GM19395 (cell line): ENCODE measurements at regions not wholly inside any gene's neighbourhood (a gene's known extent, or its start where the extent isn't known, plus 50 kb on each side); places are given as distances from the start of the nearest gene placed in this dataset.
A peak's percentile ranks its signal among the peaks of the same experiment; 100 is the strongest.

Experiments
- ATAC-seq: cut with Tn5 transposase; IDR thresholded peaks from one replicate; pipeline ENCODE4 v1.9.1; 2021; ENCODE audit warnings: mild to moderate bottlenecking, moderate library complexity; ENCODE audit not compliant: unreplicated experiment

DNA sequence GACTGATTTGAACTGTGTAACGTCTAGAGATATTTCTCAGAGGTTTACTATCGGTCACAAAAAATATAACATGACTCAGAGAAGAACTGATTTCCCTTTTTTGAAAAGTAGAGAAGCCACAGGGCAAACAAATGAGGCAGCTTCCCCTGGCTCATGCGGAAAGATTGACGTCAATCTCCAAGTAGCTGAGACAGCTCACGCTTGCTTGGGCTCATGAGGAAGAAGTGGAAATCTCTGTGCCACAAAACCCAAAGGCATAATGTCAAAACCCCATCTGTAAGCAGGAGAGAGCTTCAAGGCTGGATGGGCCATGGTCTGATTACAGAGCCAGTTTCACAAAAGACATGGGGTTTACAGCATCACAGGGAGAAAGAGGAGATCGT, 188.1 kb downstream of the ARL4C start:
- peak; percentile 83 for ATAC-seq

DNA sequence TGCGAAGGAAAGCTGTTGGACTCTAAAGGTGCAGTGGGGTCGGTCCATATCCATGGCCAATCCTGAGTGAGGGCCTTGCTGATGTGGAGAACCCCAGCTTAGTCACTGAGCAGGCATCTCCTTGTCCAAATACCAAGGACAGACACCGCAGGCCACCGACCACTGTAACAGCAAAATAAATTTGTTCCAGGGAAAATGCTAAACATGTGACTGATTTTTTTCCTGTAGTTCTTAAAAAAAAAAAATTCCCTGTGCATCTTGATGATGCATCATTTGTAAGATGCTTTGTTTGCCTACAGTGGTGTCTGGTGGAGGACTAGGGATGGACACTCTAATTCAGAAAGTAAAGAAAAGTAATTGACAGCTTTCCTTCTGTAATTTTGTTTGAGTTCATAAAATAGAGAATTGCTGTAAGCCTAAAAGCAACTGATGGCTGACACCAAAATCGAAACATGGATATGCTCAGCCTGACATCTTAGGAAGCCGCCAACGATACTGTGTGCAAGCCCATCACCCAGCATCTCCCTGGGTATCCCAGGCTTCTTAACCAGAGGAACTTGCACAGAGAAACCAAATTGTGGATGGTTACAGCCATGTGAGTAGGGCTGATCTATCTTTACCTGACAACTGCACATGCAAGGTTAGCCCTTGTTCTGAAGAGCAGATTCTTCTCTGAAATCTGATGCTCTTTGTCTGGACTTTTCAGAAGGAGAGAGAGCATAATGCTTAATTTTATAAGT, 188.6 kb downstream of the ARL4C start:
- ATAC-seq = no peak

DNA sequence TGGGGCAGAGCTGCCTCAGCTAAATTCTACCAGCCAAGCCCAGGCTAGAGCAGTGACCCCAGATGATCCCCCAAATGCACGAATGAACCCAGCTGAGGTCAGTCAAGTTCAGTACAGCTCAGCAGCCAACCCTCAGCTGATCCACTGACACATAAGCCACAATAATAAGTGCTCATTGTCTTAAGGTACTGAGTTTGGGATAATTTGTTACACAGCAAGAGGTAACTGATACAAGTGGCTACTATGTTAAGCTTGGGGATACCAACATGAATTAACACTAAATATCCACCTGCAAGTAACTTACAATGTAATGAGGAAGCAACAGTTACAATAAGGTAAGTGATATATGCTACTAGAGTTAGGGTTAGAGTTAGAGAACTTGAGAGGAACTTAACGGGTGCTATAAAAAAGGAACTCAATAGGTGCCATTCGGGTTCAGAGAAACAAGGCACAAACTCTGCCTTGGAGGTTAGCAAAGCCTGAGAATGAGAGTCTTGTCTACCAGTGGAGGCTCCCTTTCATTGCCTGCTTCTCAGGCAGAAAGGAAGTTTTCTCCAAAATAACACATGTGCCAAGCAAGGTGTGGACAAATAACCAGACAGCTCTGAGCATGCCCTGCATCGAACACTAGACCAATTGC, 189.4 kb downstream of the ARL4C start:
- ATAC-seq = no peak

- no peak for ATAC-seq
Observed at GRCh38 chr2:234306426-234307173, 190.3 kb downstream of the ARL4C start.

DNA sequence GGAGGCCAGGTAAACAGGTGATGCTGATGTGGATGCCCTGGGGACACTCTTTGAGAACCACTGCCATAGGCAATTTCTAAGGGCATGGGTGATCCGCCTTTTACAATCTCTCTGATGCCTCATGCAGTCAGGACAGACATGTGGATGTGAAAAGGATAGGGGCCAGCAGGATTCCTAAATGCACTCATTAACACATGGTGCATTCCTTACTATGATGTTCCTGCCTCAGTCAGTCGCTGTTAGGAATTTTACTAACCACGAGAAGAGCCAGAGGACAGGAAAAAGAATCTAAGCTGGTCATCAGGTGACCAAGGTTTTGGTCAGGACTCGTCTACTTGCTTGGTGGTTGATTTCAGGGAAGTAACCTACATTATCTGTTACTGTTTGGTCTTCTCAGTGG, 191.0 kb downstream of the ARL4C start:
- no peak for ATAC-seq

DNA sequence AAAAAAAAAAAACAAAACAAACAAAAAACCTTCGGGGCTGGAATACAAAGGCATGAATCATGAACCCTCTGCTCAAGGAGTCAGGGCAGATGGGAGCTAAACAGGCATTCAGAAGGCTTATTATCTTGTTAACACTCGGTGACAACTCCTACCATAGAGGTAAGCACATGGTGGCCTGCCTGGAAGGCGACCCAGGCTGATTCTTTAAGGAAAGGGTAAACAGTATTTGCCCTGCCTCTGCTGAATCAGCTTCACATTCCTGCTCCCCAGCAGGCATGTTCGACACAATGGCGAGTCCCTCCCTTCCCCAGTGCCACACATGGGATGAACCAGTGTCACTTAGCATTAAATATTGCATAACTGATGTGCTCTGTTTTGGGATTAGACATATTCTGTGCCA, 191.9 kb downstream of the ARL4C start:
- ATAC-seq = no peak

- ATAC-seq = no peak
Observed at GRCh38 chr2:234302664-234302991, 194.3 kb downstream of the ARL4C start.

GRCh38 chr2:234300932-234301823, 195.7 kb downstream of the ARL4C start:
- no peak for ATAC-seq

- no peak for ATAC-seq
Observed at GRCh38 chr2:234300391-234300925, 196.4 kb downstream of the ARL4C start.

GRCh38 chr2:234298918-234299317, 198.0 kb downstream of the ARL4C start:
- ATAC-seq = no peak

- no peak for ATAC-seq
Observed at GRCh38 chr2:234296991-234297390, 199.9 kb downstream of the ARL4C start.

- ATAC-seq = no peak
Observed at GRCh38 chr2:234293973-234294372, 202.9 kb downstream of the ARL4C start.

DNA sequence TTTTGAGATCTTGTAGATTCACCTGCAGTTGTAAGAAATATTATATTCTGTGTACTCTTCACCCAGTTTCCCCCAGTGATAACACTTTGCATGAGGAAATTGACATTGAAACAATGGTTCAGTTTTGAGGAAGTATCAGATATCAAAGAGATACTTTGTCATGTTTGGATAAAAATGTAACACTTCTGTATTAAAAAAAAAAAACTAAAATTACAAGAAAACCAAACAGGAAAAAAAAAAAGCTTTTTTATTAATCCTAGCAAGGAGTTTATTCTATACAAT, 204.0 kb downstream of the ARL4C start:
- ATAC-seq = no peak

DNA sequence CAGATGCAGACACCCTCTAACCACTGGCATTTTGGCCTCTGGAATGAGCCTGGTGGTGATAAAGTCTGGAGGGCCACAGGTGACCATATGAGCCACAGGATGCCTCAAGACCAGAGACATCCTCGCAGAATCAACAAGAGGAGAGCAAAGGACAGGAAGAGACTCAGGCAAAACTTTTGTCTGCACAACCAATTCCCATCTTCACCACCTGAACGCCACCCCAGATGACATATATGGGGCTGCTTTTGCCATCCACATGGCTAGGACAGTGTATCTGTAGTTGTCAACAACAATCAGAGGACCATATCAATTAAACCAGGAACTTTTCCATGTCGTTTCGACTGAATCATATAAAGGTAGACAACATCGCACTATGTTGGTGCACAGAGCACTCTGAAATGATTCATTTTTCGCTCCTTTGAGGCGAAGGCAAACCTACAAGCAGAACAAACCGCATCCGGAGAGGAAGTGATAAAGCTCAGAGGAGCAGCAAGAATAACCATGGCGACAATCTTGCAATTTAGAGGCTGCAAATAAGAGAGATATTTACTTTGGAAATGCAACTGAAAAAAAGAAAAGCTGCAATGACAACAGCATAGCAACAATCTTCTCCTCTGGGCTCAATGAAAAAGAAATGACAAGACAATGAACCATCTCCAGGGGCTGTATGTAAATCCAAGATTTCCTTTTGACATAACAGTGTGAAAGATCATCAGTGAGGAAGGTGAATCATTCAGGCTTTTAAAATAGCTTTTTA, 204.5 kb downstream of the ARL4C start:
- peak; percentile 67 for ATAC-seq

- ATAC-seq = peak; percentile 24
Observed at GRCh38 chr2:234291765-234292204, 205.1 kb downstream of the ARL4C start.

DNA sequence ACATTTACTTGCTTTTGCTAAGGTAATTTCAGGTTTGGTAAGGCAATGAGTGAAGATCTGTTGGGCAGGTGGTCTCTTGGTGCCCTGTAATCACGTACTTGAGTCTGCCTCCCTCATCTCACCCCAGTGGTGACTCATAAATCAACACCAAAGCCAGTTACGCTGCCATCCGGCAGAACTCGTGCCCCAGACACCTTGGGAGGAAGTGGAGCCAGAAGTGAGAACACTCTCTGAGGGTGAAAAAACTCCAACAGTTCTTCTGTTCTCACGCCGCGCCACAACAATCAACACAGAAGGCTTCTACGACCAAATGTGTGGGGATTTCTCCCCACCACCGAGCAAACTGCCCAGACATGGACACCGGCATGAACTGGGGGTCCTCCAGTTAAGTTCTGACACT, 206.2 kb downstream of the ARL4C start:
- peak; percentile 63 for ATAC-seq

GRCh38 chr2:234289834-234290590, 206.9 kb downstream of the ARL4C start:
- no peak for ATAC-seq

DNA sequence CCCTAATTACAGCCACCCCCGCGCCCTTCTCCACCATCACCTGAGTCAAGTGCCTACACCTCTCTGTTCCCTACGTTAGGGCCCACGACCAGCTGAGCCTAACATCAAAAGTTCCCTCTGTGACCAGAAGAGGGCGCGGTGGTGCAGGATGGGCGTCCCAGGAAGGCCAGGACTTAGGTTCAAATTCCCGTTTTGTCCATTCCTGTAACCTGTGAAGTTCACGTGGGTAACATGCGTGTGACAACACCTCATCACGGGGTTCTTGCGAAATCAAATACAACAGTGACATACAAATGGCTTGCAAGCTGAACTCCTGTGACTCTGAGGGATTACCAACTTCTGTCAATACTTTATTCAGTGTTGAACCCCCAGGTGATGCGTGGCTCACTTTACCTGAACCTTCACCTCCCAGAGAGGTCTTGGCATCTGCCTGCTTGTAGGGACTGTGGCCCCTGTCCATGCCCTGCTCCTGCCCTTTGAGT, 207.9 kb downstream of the ARL4C start:
- no peak for ATAC-seq

DNA sequence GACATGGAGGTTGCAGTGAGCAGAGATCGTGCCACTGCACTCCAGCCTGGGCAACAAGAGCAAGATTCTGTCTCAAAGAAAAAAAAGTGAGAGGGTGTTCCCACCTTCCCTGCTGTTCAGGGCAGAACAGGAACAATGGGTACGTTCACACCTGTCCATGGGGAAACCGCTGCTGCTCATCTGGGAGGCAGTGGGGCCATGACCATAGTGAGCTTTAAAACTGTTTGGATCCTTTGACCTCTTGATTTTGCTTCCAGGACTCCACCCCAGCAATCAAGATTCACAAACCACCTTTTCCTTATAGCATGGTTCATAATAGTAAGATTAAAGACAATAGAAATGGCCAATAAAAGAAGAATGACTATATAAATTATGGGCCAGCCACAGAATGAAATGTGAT, 209.2 kb downstream of the ARL4C start:
- ATAC-seq = no peak
